Right lobe of liver (tissue), 6 donors: ENCODE measurements at regions not wholly inside any gene's neighbourhood (a gene's known extent, or its start where the extent isn't known, plus 50 kb on each side); places are given as distances from the start of the nearest gene placed in this dataset.

ENCODE experiments used
- ATAC-seq, 4 donors: fragments of 200-7000 bp; cut with Tn5 transposase; one replicate each; pipeline ENCODE4 v1.9.1; 2020; ENCODE audit warnings: mild to moderate bottlenecking in 4 of 4, moderate library complexity in 4 of 4
- DNase-seq, 3 donors: peaks; one replicate each; pipeline ENCODE4 v3.0.0-alpha.2; 2020
- H3K27ac ChIP-seq, 3 donors: fragments of 200-600 bp; one replicate each; pipeline ENCODE4 v1.8.0; 2022
- H3K27me3 ChIP-seq, 2 donors: fragments of 200-600 bp; one replicate each; pipeline ENCODE4 v1.8.0; 2022
- H3K36me3 ChIP-seq, 4 donors: fragments of 200-600 bp; sonication (generic) in 1 of 4; one replicate each; pipeline versions ENCODE4 v1.5.1 to v1.8.0; 2017 to 2022; ENCODE audit warnings: control low read depth in 1 of 4
- H3K4me1 ChIP-seq, 4 donors: fragments of 200-600 bp; sonication (generic) in 1 of 4; one replicate each; pipeline versions ENCODE4 v1.5.1 to v1.8.0; 2017 to 2022; ENCODE audit warnings: control low read depth in 1 of 4
- H3K4me3 ChIP-seq, 3 donors: fragments of 200-600 bp; one replicate each; pipeline ENCODE4 v1.8.0; 2022
- H3K9me3 ChIP-seq, 4 donors: fragments of 200-600 bp; sonication (generic) in 1 of 4; one replicate each; pipeline versions ENCODE4 v1.5.1 to v1.8.0; 2017 to 2022; ENCODE audit warnings: control low read depth in 1 of 4
- CTCF ChIP-seq, 4 donors: fragments of 200-600 bp in 3 of 4; fragments of 450-650 bp in 1 of 4; IDR thresholded peaks; one replicate each; pipeline versions ENCODE4 v1.5.1 to v1.8.0; 2016 to 2022; ENCODE audit warnings: antibody characterized with exemption in 4 of 4, mild to moderate bottlenecking in 2 of 4
- POLR2A ChIP-seq: fragments of 450-650 bp; IDR thresholded peaks from one replicate; pipeline ENCODE4 v1.6.1; 2017; ENCODE audit warnings: antibody characterized with exemption, mild to moderate bottlenecking
- WGBS: methylation state at CpG from one replicate; pipeline ENCODE4 v1.1.6; 2018; ENCODE audit warnings: low coverage, low lambda C conversion rate; ENCODE audit not compliant: insufficient coverage; ENCODE audit errors: missing lambda C conversion rate; 5-methylcytosine and 5-hydroxymethylcytosine counted together
- intact Hi-C, 2 donors: fragments of 100-400 bp; cut with DNase I; formaldehyde crosslinking; loops; one replicate each; pipeline versions ENCODE4 v1.11.2 to v1.14.1; 2022
- donor health status: DM: no; HTN: yes; CAD: no.
- donor health status: DM: no; HTN: no; CAD: no.
- donor health status: DM: no; HTN: no; CAD: no.
- donor health status: DM: no; HTN: yes; CAD: no.
- donor health status: DM: no; HTN: yes; CAD: no.

GRCh38 chr22:19656541-19657251 lies 57.6 kb upstream of the SEPTIN5 start:
- ATAC-seq, result peak in 1 of 4 donors; percentile 9
- Histone ChIP-seq H3K4me3 (no peak overlapping the region), H3K27me3 (no peaks in the 10 kb centered on the region), H3K9me3 (no peaks in the 10 kb centered on the region), H3K36me3 (no peaks in the 10 kb centered on the region), H3K4me1 (no peaks in the 10 kb centered on the region), H3K27ac (no peak overlapping the region)
- DNase-seq, result no peak
- intact Hi-C loops, result no loop called here
- WGBS, result 90% methylated on average over 7 of the region's 21 CpGs
- TF ChIP-seq POLR2A (no peak), CTCF (IDR thresholded peaks at IDR 0.05) (no peak)

DNA sequence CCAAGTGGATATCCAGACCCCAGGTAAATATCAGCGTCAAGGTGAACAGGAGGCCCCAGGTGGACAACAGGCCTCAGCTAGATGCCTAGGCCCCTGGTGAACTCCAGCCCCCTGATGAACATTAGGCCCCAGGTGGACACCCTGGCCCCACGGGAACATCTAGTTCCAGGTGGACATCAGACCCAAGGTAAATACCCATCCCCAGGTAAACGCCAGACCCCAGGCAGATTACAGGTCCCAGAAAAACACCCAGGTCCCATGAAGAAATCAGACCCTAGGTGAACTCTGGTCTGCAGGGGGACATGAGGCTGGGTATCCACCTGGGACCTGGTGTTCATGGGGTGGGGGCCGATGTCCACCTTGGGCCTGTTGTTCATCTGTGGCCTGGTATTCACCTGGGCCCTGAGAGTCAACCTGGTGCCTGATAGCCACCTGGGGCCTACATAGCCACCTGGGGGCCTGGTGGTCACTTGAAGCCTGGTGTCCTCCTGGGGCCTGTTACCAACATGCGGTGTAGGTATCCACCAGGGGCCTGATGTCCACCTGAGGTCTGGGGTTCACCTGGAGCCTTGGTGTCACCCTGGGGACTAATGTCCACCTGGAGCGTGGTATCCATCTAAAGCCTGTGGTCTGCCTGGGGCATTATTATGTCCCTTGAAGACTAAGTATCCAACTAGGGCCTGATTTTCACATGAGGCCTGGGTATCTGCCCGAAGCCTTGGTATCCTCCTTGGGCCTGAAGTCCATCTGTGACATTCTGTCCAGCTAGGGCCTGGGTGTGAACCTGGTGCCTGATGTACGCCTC lies 56.8 kb upstream of the SEPTIN5 start:
- H3K4me1 ChIP-seq, result no peaks in the 10 kb centered on the region
- no peaks in the 10 kb centered on the region for H3K36me3 ChIP-seq
- no peak for ATAC-seq
- no peaks in the 10 kb centered on the region for H3K9me3 ChIP-seq
- no peak for TF ChIP-seq POLR2A
- TF ChIP-seq CTCF (IDR thresholded peaks at IDR 0.05), result no peak
- no peak overlapping the region for H3K4me3 ChIP-seq
- no peaks in the 10 kb centered on the region for H3K27me3 ChIP-seq
- DNase-seq, result no peak
- intact Hi-C loops, result no loop called here
- no peak overlapping the region for H3K27ac ChIP-seq
- 92% methylated on average over 2 of the region's 8 CpGs for WGBS

DNA sequence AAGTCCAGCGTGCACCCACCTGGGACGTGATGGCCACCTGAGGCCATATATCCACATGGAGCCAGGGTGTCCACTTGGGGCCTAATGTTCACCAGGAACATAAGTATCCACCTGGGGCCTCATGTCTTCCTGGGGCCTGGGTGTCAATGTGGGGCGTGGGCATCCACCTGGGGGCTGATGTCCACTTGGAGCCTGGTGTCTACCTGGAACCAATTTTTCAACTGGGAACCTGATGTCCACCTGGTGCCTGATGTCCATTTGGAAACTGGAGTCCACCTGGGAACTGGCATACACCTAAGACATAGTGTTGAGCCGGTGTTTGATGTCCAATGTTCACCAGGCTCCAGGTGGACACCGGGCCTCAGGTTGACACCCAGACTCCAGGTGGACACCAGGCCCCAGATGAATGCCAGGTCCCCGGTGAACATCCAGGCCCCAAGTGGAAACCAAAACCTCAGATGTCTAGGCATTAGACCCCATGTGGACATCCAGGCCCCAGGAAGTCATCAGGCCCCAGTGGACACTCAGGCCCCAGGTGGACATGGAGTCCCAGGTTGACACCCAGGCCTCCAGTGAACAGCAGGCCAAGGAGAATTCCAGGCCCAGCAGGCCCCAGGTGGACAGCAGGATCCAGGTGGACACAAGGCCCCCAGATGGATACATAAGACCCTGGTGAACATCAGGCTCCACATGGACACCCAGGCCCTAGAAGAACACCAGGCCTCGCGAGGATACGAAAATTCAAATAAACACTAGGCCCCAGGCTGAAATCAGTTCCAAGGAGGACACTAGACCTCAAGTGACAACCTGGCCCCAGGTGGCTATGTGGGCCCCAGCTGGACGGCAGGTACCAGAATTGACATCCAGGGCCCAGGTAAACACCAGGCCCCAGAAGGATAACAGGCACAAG lies 56.0 kb upstream of the SEPTIN5 start:
- WGBS, result 88% methylated on average over 6 of the region's 10 CpGs
- ATAC-seq, result no peak

More for the DNA sequence above, 56.0 kb upstream of the SEPTIN5 start:
- no peaks in the 10 kb centered on the region for H3K27me3 ChIP-seq
- no peak overlapping the region for H3K27ac ChIP-seq
- no peak overlapping the region for H3K4me3 ChIP-seq
- no peaks in the 10 kb centered on the region for H3K9me3 ChIP-seq
- H3K4me1 ChIP-seq, result no peaks in the 10 kb centered on the region
- no peaks in the 10 kb centered on the region for H3K36me3 ChIP-seq
- intact Hi-C loops, result no loop called here
- DNase-seq, result no peak
- TF ChIP-seq CTCF (IDR thresholded peaks at IDR 0.05), result no peak
- no peak for TF ChIP-seq POLR2A
